AG09319 (cell line): ENCODE measurements at regions not wholly inside any gene's neighbourhood (a gene's known extent, or its start where the extent isn't known, plus 50 kb on each side); places are given as distances from the start of the nearest gene placed in this dataset.

Source experiments
- DNase-seq: peaks from one replicate; pipeline ENCODE4 v3.0.0-alpha.2; 2010; ENCODE audit warnings: low read depth; ENCODE audit errors: extremely low read depth
- CTCF ChIP-seq: IDR thresholded peaks from 2 replicates; pipeline ENCODE4 v1.5.1; 2011; ENCODE audit warnings: low read depth, mild to moderate bottlenecking, inconsistent platforms, low read length, moderate library complexity

GRCh38 chr3:30141927-30142326, 464.5 kb upstream of the TGFBR2 start:
- DNase-seq = no peak
- no peak for TF ChIP-seq CTCF

DNA sequence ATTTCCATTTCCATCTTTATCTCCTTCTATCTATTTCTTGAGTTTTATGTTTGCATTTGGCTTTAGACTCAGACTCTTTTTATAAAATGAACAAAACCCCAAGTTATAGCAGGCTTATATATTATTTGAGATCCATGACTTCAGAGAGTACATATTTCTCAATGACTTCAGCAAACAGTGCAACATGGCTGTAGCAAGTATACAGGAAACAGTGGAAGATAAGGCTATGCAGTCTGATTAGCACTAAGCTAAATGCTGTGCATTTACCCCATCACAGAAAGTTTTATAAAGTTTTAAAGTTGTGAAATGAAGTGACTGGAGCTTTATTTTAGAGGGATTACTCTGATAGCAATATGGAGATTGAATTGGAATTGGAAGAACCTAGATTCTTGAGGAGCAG, 463.5 kb upstream of the TGFBR2 start:
- no peak for TF ChIP-seq CTCF
- no peak for DNase-seq

GRCh38 chr3:30145281-30145680, 461.1 kb upstream of the TGFBR2 start:
- TF ChIP-seq CTCF = no peak

DNA sequence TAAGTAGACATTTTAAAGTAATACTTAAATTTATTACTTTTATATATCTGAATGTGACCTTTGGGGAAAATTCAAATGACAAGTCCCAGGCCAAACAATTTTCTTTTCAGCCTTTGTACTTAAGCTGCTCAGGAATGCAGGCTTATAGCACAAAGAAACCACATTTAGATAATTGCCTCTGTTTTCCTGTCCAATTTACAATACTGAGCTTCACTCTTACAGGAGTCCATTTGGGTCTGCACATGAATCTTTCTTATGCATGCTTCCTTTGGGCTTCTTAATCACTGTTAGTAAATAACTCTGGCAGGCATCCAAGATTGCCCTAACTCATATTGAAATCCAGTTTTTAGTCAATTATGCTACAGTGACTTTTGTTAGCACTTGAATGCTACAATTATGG, 459.4 kb upstream of the TGFBR2 start:
- no peak for TF ChIP-seq CTCF
- no peak for DNase-seq

More at GRCh38 chr3:30145281-30145680, 461.1 kb upstream of the TGFBR2 start:
- DNase-seq = no peak

GRCh38 chr3:30154853-30155252, 451.5 kb upstream of the TGFBR2 start:
- no peak for TF ChIP-seq CTCF
- no peak for DNase-seq

DNA sequence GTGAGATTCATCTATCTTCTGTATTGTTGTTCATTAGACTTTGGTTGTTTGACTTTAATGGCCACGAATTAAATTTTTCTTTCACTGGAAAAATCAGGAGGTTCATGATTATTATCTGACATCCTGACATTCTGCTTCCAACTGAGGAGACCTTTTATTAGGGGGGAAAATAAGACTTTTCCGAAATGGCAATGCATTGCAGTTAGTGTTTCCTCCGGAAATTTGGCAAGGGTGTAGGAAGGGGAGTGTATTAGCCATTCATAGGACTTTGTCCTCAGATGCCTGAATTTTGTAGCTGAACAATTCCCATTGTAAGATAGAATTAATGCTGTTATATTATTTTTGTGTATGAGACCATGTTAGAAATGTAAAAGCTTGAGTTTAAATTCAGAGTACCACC, 450.6 kb upstream of the TGFBR2 start:
- no peak for TF ChIP-seq CTCF
- no peak for DNase-seq

- DNase-seq = no peak
- TF ChIP-seq CTCF = no peak
These were observed 449.6 kb upstream of the TGFBR2 start for GRCh38 chr3:30156586-30157498.
